Forelimb muscle (tissue), 1 donor: ENCODE measurements at regions not wholly inside any gene's neighbourhood (a gene's known extent, or its start where the extent isn't known, plus 50 kb on each side); places are given as distances from the start of the nearest gene placed in this dataset.

Experiments
- DNase-seq: peaks from one replicate; pipeline ENCODE4 v3.0.0-alpha.2; 2013; ENCODE audit warnings: low read depth

DNA sequence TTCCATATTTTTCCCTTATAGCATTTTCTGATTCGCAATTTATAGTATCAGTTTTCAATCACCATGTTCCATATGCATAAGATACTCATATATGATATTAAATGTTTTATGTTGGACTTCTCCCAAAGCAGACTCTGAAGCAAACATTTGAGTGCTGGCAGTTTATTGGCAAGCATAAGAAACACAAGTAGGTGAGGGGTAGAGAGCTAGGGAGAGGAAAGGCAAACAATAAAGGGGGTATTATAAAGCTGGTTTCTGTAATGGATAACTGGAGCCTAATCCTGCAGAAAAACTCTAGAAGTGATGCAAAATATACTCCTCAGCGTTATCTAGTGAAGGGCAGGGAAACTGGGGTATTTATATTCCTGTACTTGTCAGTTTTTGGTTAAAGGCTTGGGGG, 491.5 kb upstream of the TGFBR2 start:
- no peak for DNase-seq

DNA sequence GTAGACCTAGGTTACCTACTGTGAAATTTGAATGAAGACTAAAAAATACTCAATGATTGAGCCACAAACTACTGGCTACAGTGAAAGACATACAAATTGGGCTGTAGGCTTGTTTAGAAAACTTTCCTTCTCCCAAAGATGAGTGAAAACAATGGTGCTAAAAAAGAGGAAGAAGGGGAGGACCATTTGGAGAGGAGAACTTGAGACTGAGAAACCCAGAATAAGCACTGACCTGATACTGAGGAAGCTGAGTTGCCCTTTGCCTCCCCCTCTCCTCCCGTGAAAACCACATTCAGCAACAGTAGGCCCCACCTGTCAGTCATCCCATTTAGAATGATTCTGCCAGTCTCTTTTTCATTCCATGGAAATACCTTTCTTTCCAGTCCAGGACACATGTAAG, 484.0 kb upstream of the TGFBR2 start:
- no peak for DNase-seq

DNA sequence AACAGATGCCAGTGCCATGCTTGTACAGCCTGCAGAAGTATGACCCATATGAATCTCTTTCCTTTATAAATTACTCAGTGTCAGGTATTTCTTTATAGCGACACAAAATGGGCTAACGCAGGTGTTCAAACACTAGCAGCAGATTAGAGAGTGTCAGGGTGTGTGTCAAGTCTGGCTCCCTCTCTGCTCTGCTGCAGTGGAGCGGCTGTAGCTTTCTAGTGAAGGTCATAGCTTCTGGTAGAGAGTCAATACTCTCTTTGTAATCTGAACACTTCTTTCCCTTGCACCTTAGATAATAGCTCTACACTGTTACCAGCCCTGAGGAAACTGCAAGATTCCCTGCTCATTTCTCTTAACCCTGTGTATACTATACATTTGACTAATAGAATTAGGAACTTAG, 483.2 kb upstream of the TGFBR2 start:
- DNase-seq, result no peak

DNA sequence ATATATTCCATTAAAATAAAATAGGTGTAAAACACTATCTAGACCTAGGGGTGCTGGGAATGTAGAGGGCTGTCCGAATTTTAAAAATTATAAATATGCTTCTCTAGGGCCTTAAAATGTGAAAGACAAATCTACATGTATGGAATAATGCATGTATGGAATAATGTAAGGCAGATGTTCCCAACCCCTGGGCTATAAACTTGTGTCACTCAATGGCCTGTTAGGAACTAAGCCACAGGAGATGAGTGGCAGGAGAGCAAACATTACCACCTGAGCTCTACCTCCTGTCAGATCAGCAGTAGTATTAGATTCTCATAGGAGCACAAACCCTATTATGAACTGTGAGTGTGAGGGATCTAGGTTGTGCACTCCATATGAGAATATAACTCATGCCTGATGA, 482.6 kb upstream of the TGFBR2 start:
- no peak for DNase-seq

DNA sequence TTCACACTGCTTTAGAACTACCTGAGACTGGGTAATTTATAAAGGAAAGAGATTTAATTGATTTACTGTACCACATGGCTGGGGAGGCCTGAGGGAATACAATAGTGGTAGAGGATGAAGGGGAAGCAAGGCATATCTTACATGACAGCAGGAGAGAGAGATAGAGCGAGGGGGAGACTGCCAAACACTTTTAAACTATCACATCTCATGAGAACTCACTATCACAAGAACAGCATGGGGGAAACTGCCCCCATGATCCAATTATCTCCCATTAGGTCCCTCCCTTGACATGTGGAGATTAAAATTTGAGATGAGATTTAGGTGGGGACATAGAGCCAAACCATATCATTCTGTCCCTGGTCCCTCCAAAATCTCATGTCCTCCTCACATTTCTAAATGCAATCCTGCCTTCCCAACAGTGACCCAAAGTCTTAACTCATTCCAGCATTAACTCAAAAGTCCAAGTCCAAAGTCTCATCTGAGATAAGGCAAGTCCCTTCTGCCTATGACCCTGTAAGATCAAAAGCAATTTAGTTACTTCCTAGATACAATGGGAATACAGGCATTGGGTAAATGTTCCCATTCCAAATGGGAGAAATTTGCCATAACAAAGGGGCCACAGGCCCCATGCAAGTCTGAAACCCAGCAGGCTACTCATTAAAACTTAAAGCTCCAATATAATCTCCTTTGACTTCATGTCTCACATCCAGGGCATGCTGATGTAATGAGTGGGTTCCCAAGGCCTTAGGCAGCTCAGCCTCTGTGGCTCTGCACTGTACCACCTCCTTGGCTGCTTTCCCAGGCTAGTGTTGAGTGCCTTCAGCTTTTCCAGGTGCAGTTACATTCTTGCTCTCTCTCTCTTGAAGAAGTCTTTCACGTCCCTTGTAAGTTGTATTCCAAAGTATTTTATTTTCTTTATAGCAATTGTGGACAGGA, 481.7 kb upstream of the TGFBR2 start:
- no peak for DNase-seq

DNA sequence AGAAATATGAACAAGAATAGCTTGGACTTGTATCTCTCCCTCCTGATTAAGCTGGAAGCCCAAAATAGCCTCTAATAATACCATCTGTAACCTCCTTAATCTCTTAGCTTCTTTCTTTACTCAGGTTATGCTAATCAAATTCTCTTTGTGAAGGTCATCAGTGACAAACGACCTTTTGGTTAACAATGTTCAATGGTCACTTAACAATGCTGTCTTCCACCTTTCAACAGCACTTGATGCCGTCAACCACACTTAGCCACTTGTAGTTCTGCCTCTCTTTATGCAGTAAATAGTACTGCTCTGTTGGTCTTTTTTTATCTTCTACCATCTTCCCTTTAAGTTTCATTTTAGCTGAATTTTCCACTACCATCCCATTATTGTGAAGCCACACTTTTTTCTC, 476.6 kb upstream of the TGFBR2 start:
- DNase-seq, result no peak

DNA sequence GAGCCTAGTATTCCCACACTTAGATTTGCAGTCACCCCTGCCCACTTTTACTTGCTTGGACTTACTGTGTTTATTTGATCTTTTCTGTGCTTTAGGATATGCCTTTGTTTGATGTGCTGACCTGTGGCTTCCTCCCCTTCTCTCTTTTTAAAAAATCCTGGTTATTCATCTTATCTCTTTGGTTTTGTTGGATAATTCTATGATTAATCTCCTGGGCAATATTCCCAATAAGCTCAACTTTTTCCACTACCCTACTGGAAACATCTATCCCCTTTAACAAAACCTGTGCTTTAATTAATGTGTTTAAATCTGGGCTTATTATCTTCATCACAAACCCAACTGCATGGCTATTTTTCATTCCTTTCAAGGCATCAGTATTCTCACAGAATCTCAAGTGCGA, 476.0 kb upstream of the TGFBR2 start:
- DNase-seq, result no peak

DNA sequence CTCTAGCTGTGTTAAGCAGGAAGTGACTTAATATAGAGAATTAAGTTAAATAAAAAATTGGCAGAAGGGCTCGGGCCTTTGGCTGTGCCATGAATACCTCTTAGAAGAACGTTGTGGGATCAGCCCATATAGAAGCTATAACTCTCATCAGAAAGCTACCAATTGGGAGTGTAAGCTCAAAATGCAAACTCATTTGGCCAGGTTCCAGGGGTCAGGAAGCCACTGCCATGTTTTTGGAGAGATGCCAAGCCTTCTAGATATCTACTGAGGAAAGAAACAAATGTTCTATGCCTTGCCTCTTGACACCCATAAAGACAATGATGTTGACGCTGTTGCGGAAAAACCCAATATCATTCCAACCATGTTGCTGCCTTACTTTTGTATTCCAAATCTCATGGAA, 475.2 kb upstream of the TGFBR2 start:
- no peak for DNase-seq

DNA sequence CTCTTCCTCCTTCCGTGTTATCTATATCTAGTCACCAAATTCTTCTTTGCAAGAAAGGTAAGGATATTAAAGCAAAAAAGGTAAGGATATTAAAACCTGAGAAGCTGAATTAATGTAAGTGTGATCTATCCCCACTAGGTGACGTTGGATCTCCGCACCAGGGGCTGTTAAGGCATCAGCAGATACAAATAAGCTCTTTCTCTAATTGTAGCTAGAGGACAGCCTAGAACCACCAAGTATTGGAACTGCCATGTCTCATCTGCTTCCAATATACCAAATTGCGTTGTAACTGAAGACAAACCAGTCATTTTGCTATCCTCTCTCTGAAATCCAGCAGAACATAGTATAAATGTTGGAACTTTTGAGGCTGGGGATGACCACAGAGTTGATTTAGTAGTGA, 471.2 kb upstream of the TGFBR2 start:
- no peak for DNase-seq

DNA sequence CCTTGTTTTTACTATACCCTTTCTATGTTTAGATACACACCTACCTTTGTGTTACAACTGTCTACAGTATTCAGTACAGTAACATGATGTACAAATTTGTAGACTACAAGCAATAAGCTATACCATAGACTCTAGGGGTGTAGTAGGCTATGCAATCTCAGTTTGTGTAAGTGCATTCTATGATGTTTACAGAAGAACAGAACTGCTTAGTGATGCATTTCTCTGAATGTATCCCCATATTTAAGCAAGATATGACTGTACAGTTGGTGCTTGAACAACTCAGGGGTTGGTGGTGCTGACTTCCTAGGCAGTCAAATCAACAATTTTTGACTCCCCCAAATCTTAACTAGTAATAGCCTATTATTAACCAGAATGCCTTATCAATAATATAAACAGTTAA, 467.1 kb upstream of the TGFBR2 start:
- no peak for DNase-seq

DNA sequence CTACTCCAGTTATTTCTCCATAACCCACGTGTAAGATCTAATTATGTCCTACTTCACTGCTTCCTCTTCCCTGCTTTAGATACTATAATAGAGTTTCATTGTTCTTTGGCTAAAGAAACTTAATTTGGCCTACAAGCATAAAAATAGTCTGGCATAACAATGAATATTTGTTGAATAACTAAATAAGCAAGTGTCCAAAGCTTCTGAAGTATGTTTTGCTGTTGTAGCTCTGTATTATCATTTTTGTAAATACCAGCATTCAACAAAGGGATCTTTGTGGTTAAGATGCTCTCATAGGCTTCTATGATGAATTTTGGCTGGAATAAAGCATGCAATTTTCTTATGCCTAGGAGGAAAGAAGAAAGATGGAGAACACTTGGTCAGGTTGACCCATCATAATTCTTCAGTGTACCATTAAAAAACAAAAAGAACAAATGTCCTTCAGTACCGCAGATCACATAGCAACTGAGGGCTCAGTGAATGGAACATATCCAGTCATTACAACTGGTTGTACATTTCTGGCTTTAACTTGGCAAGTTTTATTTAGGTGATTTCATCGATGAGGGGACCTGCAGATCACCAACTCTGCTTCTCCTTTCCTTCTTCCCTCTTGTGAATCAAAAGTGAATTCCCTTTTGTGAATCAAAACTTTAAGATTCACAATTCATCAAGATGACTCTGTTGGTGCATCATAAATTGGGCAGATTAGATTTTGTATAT, 465.9 kb upstream of the TGFBR2 start:
- no peak for DNase-seq

DNA sequence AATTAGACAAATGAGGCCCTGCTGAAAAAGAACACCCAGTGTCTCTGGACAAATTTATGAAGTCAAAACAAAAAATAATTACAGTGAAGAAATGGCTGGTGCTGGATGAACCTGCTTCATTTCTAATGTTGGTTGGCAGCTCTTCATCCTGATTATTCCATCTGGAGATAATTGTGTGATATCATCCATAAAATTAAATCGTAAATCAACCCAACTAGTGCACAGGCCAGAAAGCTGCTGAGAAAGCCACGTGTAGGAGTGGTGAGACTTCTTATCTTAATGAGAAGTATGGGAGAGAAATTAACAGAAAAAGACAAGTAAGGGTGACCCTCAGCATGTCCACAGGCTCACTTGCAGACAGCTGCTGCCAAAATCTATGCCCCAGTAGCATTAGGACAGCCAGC, 465.2 kb upstream of the TGFBR2 start:
- DNase-seq, result no peak

DNA sequence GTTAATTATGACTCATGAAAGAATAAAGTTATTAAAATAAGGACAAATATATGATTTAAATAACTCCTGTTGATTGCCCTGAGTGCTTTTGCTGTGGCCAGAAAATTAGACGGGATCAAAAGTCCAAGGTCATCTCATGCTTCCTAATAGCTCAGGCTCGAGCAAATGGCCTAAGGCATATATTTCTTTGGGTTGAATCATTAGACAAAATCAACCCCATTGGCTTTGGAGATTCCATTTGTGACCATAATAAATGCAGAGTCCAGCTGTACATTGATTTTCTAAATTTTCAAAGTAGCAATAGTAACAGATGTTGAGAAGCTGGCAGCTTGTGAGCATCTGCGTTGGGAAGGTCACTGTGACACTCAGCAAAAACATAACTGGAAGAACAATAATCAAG, 464.5 kb upstream of the TGFBR2 start:
- DNase-seq, result no peak

DNA sequence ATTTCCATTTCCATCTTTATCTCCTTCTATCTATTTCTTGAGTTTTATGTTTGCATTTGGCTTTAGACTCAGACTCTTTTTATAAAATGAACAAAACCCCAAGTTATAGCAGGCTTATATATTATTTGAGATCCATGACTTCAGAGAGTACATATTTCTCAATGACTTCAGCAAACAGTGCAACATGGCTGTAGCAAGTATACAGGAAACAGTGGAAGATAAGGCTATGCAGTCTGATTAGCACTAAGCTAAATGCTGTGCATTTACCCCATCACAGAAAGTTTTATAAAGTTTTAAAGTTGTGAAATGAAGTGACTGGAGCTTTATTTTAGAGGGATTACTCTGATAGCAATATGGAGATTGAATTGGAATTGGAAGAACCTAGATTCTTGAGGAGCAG, 463.5 kb upstream of the TGFBR2 start:
- no peak for DNase-seq

DNA sequence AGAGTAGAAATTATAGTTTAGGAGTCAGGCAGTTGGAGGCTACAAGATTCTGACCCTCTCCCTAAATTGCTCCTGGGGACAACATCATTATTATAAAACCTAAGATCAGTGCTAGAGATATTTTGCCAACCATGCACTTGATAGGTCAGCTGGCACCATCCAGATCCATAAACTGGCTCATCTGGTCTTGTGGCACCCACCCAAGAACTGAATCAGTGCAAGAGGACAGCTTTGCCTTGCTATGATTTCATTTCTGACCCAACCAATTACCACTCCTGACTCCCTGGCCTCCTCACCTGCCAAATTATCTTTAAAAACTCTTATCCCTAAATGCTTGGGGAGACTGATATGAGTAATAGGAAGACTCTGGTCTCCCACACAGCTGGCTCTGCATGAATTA, 461.1 kb upstream of the TGFBR2 start:
- no peak for DNase-seq

DNA sequence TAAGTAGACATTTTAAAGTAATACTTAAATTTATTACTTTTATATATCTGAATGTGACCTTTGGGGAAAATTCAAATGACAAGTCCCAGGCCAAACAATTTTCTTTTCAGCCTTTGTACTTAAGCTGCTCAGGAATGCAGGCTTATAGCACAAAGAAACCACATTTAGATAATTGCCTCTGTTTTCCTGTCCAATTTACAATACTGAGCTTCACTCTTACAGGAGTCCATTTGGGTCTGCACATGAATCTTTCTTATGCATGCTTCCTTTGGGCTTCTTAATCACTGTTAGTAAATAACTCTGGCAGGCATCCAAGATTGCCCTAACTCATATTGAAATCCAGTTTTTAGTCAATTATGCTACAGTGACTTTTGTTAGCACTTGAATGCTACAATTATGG, 459.4 kb upstream of the TGFBR2 start:
- DNase-seq, result no peak

DNA sequence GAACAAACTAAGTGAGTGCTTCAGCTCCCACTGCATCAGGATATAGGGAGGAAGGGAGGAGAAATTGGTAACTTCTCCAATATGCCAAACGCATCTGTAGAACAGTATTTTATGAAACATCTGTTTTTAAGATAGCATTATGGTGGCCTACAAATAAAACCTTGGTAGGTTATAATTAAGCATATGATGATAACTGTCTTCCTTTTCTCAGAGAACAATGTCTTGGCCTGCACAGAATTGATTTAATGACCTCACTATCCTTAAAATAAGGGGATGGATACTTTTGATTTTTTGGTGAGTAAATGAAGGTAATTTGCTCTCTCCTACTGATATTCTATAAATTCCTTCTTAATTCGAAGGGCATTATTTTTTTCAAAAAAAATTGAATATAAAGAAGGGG, 451.5 kb upstream of the TGFBR2 start:
- no peak for DNase-seq

DNA sequence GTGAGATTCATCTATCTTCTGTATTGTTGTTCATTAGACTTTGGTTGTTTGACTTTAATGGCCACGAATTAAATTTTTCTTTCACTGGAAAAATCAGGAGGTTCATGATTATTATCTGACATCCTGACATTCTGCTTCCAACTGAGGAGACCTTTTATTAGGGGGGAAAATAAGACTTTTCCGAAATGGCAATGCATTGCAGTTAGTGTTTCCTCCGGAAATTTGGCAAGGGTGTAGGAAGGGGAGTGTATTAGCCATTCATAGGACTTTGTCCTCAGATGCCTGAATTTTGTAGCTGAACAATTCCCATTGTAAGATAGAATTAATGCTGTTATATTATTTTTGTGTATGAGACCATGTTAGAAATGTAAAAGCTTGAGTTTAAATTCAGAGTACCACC, 450.6 kb upstream of the TGFBR2 start:
- DNase-seq, result no peak

DNA sequence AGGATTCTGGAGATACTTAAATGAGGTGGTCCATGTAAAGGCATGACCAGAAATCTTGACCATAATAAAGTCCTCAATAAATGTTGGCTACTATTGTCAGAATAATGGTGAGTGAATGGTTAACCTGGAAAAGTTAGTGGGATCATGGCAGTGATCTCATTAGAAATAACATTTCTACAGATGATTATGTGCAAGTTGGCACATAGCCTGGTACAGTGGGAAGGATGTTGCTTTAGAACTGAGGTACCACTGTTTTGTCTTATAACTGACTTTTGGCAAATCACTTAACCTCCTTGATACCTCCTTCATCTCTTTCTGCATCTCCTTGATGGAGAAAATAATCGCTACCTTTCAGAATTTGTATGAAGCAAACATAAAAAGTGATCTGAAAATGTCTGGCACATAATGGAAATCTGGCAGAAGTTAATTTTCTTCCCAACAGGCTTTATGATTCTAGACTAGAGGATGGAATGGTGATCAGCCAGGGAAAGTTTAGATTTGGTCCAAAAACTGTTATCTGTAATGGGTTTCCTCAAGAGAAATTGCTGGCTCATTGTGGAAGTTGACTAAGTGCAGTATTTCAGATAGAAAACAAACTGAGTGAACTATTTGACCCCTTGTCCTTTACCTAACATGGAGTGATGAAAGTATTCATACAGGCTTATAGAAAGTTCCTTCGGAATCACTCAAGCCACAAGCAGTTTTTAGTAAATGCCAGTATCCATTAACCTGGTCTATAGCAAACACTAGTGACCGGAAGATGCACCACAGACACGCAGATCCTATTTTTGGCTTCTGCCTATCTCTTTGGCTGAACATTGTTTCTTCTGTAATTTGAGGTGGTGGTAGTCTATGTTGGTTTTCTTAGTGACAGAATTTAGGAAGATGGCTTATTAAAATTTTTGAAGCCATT, 449.6 kb upstream of the TGFBR2 start:
- DNase-seq, result no peak

DNA sequence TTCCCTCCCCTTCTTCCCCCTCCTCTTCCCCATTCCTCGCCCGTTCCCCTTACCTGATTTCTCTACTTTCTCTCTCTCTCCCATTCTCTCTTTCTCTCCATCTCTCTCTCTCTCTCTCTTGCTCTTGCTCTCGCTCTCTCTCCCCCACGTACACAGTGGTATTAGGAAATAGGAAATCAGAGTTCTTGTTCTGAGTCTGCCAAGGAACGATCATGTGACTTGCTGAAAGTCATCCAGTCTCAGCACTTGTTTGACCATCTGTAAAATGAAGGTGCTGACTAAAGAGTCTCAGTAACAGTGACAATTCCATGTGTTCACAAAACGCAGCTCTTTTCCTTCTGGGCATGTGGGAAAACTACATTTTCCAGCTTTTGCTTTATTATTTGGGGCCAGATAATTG, 445.0 kb upstream of the TGFBR2 start:
- DNase-seq, result no peak

DNA sequence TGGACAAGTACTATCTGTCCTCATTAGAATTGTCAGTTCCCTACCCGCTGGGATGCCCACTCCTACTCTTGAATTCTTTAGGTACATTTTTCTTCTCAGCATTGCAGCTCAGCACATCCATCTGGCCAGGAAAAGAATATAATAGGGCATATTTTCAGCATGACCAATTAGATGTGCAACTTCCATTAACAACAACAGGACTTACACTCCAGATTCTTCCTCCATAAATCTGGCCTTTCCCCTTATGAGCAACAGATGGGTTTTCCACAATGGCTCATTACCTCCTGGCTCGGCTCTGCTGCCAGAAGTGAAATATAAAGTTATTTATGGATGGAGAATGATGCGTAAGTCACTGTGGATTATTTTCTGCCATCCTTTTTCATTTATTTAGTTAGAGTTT, 443.8 kb upstream of the TGFBR2 start:
- no peak for DNase-seq

DNA sequence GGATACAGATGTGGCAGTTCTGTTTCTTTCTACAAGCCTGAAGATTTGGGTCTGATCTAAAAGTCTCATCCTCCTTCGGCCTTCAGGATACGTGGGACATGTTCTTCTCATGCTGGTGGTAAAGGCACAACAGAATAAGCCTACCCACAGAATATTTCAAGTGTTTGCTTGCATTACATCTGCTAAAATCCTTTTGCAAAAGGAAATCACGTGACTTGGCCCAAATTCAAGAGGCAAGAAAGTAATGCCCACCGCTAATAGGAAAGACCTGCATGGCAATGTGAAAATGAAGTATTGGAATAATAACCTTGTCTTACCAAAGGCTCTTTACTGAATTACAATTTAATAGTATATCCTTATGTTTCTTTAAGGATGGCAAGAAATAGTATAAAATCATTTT, 439.9 kb upstream of the TGFBR2 start:
- DNase-seq, result no peak
